Fibroblast of skin of right biceps (primary cell): ENCODE measurements at regions not wholly inside any gene's neighbourhood (a gene's known extent, or its start where the extent isn't known, plus 50 kb on each side); places are given as distances from the start of the nearest gene placed in this dataset.
"Not testable (repeated sequence)": the region's sequence is repeated elsewhere in the genome, so short reads cannot be mapped to it uniquely, and the experiment has no call there.

Experiments
- DNase-seq: peaks from one replicate; pipeline ENCODE4 v3.0.0-alpha.2; 2013

- no peak for DNase-seq
Observed at GRCh38 chr11:91624021-91624420, 600.6 kb upstream of the FAT3 start.

GRCh38 chr11:91608677-91609076 is 615.9 kb upstream of the FAT3 start:
- peak; percentile 7 for DNase-seq

GRCh38 chr11:91596111-91596510 is 628.5 kb upstream of the FAT3 start:
- DNase-seq = no peak

- no peak for DNase-seq
Observed at GRCh38 chr11:91591021-91591420, 633.6 kb upstream of the FAT3 start.

- no peak for DNase-seq
Observed at GRCh38 chr11:91587131-91587530, 637.5 kb upstream of the FAT3 start.

- DNase-seq = no peak
Observed at GRCh38 chr11:91585035-91585801, 639.4 kb upstream of the FAT3 start.

GRCh38 chr11:91563176-91563575 is 661.4 kb upstream of the FAT3 start:
- peak; percentile 47 for DNase-seq

- DNase-seq = no peak
Observed at GRCh38 chr11:91560434-91560833, 664.2 kb upstream of the FAT3 start.

GRCh38 chr11:91538065-91538464 is 686.6 kb upstream of the FAT3 start:
- DNase-seq = no peak

GRCh38 chr11:91536366-91536765 is 688.3 kb upstream of the FAT3 start:
- peak; percentile 46 for DNase-seq

GRCh38 chr11:91528965-91529364 is 695.7 kb upstream of the FAT3 start:
- DNase-seq = no peak

GRCh38 chr11:91527380-91528030 is 697.1 kb upstream of the FAT3 start:
- no peak for DNase-seq

GRCh38 chr11:91513734-91514133 is 710.9 kb upstream of the FAT3 start:
- DNase-seq = peak; percentile 3

GRCh38 chr11:91497847-91498246 is 726.8 kb upstream of the FAT3 start:
- no peak for DNase-seq

GRCh38 chr11:91495837-91496236 is 728.8 kb upstream of the FAT3 start:
- DNase-seq = no peak

- DNase-seq = no peak
Observed at GRCh38 chr11:91489989-91490388, 734.6 kb upstream of the FAT3 start.

- not testable (repeated sequence) for DNase-seq
Observed at GRCh38 chr11:91483956-91484355, 740.7 kb upstream of the FAT3 start.

GRCh38 chr11:91481875-91482274 is 742.7 kb upstream of the FAT3 start:
- not testable (repeated sequence) for DNase-seq

- DNase-seq = peak; percentile 10
Observed at GRCh38 chr11:91470656-91471055, 754.0 kb upstream of the FAT3 start.

GRCh38 chr11:91459840-91460239 is 764.8 kb upstream of the FAT3 start:
- DNase-seq = no peak

- no peak for DNase-seq
Observed at GRCh38 chr11:91446267-91446666, 778.4 kb upstream of the FAT3 start.

GRCh38 chr11:91435694-91436395 is 788.8 kb upstream of the FAT3 start:
- DNase-seq = no peak

- DNase-seq = peak; percentile 1
Observed at GRCh38 chr11:91433284-91434010, 791.2 kb upstream of the FAT3 start.
